Osteocyte (in vitro differentiated cells): ENCODE measurements at regions not wholly inside any gene's neighbourhood (a gene's known extent, or its start where the extent isn't known, plus 50 kb on each side); places are given as distances from the start of the nearest gene placed in this dataset.

Experiments
- DNase-seq: peaks from one replicate; pipeline ENCODE4 v3.0.0; 2021; ENCODE audit warnings: mixed read lengths; ENCODE audit not compliant: unreplicated experiment; ENCODE audit errors: extremely low spot score
- H3K27ac Mint-ChIP-seq: one replicate; pipeline ENCODE4 v1.8.0; 2021; ENCODE audit warnings: mild to moderate bottlenecking, mixed read lengths; ENCODE audit not compliant: unreplicated experiment
- H3K27me3 Mint-ChIP-seq: one replicate; pipeline ENCODE4 v1.8.0; 2021; ENCODE audit warnings: mixed read lengths; ENCODE audit not compliant: unreplicated experiment
- H3K36me3 Mint-ChIP-seq: one replicate; pipeline ENCODE4 v1.8.0; 2021; ENCODE audit warnings: mixed read lengths; ENCODE audit not compliant: unreplicated experiment
- H3K4me1 Mint-ChIP-seq: one replicate; pipeline ENCODE4 v1.8.0; 2021; ENCODE audit warnings: mixed read lengths; ENCODE audit not compliant: unreplicated experiment
- H3K4me3 Mint-ChIP-seq: one replicate; pipeline ENCODE4 v1.8.0; 2021; ENCODE audit warnings: mild to moderate bottlenecking, moderate library complexity, mixed read lengths; ENCODE audit not compliant: unreplicated experiment
- H3K9me3 Mint-ChIP-seq: one replicate; pipeline ENCODE4 v1.8.0; 2021; ENCODE audit warnings: mixed read lengths; ENCODE audit not compliant: unreplicated experiment
- CTCF ChIP-seq: fragments of 200-600 bp; sonication (generic); IDR thresholded peaks from 2 replicates; pipeline ENCODE4 v1.5.0; 2021; ENCODE audit warnings: antibody characterized with exemption, mild to moderate bottlenecking, moderate library complexity

- Mint-ChIP-seq H3K9me3 (no peaks in the 10 kb centered on the region), H3K27ac (no peak overlapping the region), H3K4me3 (no peak overlapping the region), H3K36me3 (no peaks in the 10 kb centered on the region), H3K27me3 (peaks cover 3% of the 10 kb centered on the region), H3K4me1 (peaks cover 13% of the 10 kb centered on the region)
- TF ChIP-seq CTCF, result no peak
- DNase-seq, result no peak
These were observed 383.2 kb upstream of the DCN start for GRCh38 chr12:91565846-91566245.

GRCh38 chr12:91565246-91565645 lies 382.6 kb upstream of the DCN start:
- no peak for DNase-seq
- TF ChIP-seq CTCF, result no peak
- Mint-ChIP-seq H3K9me3 (peaks cover 2% of the 10 kb centered on the region), H3K27ac (no peak overlapping the region), H3K4me1 (peaks cover 13% of the 10 kb centered on the region), H3K27me3 (peaks cover 3% of the 10 kb centered on the region), H3K36me3 (peaks cover under 1% of the 10 kb centered on the region), H3K4me3 (no peak overlapping the region)

- no peak for TF ChIP-seq CTCF
- DNase-seq, result no peak
- peaks cover 20% of the 10 kb centered on the region for H3K9me3 Mint-ChIP-seq
- H3K36me3 Mint-ChIP-seq, result peaks cover 3% of the 10 kb centered on the region
- peaks cover 13% of the 10 kb centered on the region for H3K4me1 Mint-ChIP-seq
- H3K27me3 Mint-ChIP-seq, result peaks cover 3% of the 10 kb centered on the region
- no peak overlapping the region for H3K4me3 Mint-ChIP-seq
- no peak overlapping the region for H3K27ac Mint-ChIP-seq
These were observed 380.6 kb upstream of the DCN start for GRCh38 chr12:91563011-91563765.

- Mint-ChIP-seq H3K9me3 (peaks cover 24% of the 10 kb centered on the region), H3K4me1 (peaks cover 13% of the 10 kb centered on the region), H3K27ac (no peak overlapping the region), H3K27me3 (peaks cover 3% of the 10 kb centered on the region), H3K36me3 (peaks cover 3% of the 10 kb centered on the region), H3K4me3 (no peak overlapping the region)
- DNase-seq, result no peak
- no peak for TF ChIP-seq CTCF
These were observed 379.9 kb upstream of the DCN start for GRCh38 chr12:91562476-91562875.

GRCh38 chr12:91561958-91562325 lies 379.3 kb upstream of the DCN start:
- peaks cover 12% of the 10 kb centered on the region for H3K4me1 Mint-ChIP-seq
- H3K27ac Mint-ChIP-seq, result no peak overlapping the region
- no peak overlapping the region for H3K4me3 Mint-ChIP-seq
- TF ChIP-seq CTCF, result no peak
- peaks cover 3% of the 10 kb centered on the region for H3K36me3 Mint-ChIP-seq
- DNase-seq, result no peak
- H3K27me3 Mint-ChIP-seq, result peaks cover under 1% of the 10 kb centered on the region
- H3K9me3 Mint-ChIP-seq, result peaks cover 24% of the 10 kb centered on the region
